ENCODE measurements at regions not wholly inside any gene's neighbourhood (a gene's known extent, or its start where the extent isn't known, plus 50 kb on each side); places are given as distances from the start of the nearest gene placed in this dataset.
"Not testable (repeated sequence)": the region's sequence is repeated elsewhere in the genome, so short reads cannot be mapped to it uniquely, and the experiment has no call there.

- Mint-ChIP-seq H3K27me3 (ENCODE audit: low read depth) (no peaks in the 10 kb centered on the region), H3K4me3 (no peak overlapping the region), H3K36me3 (ENCODE audit: low read depth) (no peaks in the 10 kb centered on the region), H3K9me3 (no peaks in the 10 kb centered on the region), H3K27ac (no peak overlapping the region), H3K4me1 (ENCODE audit: low read depth) (no peaks in the 10 kb centered on the region)
- CTCF ChIA-PET: no interaction called here
- no peak for DNase-seq
- intact Hi-C loops (cut with micrococcal nuclease): loop anchor here (5.0 kb wide), 1 partner anchor 1191 kb away; no protein-coding TSS in a partner anchor
Observed at GRCh38 chrX:92231391-92231790, 452.2 kb downstream of the PCDH11X start.

GRCh38 chrX:92232182-92232581 is 453.0 kb downstream of the PCDH11X start:
- H3K9me3 Mint-ChIP-seq: no peaks in the 10 kb centered on the region
- no peaks in the 10 kb centered on the region for H3K27me3 Mint-ChIP-seq (ENCODE audit: low read depth)
- H3K36me3 Mint-ChIP-seq (ENCODE audit: low read depth): no peaks in the 10 kb centered on the region
- DNase-seq: no peak
- H3K4me3 Mint-ChIP-seq: no peak overlapping the region
- no peaks in the 10 kb centered on the region for H3K4me1 Mint-ChIP-seq (ENCODE audit: low read depth)
- CTCF ChIA-PET: no interaction called here
- intact Hi-C loops (cut with micrococcal nuclease): loop anchor here (5.0 kb wide), 1 partner anchor 1190 kb away; no protein-coding TSS in a partner anchor
- H3K27ac Mint-ChIP-seq: no peak overlapping the region

GRCh38 chrX:92241249-92241648 is 462.1 kb downstream of the PCDH11X start:
- H3K27me3 Mint-ChIP-seq (ENCODE audit: low read depth): no peaks in the 10 kb centered on the region
- intact Hi-C loops (cut with micrococcal nuclease): no loop called here
- H3K27ac Mint-ChIP-seq: no peak overlapping the region
- no peaks in the 10 kb centered on the region for H3K36me3 Mint-ChIP-seq (ENCODE audit: low read depth)
- no peaks in the 10 kb centered on the region for H3K9me3 Mint-ChIP-seq
- H3K4me1 Mint-ChIP-seq (ENCODE audit: low read depth): no peaks in the 10 kb centered on the region
- H3K4me3 Mint-ChIP-seq: no peak overlapping the region
- CTCF ChIA-PET: no interaction called here
- DNase-seq: no peak

GRCh38 chrX:92247076-92247475 is 467.9 kb downstream of the PCDH11X start:
- no peaks in the 10 kb centered on the region for H3K27me3 Mint-ChIP-seq (ENCODE audit: low read depth)
- no peaks in the 10 kb centered on the region for H3K36me3 Mint-ChIP-seq (ENCODE audit: low read depth)
- H3K4me3 Mint-ChIP-seq: no peak overlapping the region
- no peak for DNase-seq
- H3K27ac Mint-ChIP-seq: no peak overlapping the region
- H3K9me3 Mint-ChIP-seq: no peaks in the 10 kb centered on the region
- H3K4me1 Mint-ChIP-seq (ENCODE audit: low read depth): no peaks in the 10 kb centered on the region
- CTCF ChIA-PET: no interaction called here
- intact Hi-C loops (cut with micrococcal nuclease): no loop called here

- Mint-ChIP-seq H3K4me3 (no peak overlapping the region), H3K27ac (no peak overlapping the region), H3K36me3 (ENCODE audit: low read depth) (no peaks in the 10 kb centered on the region), H3K27me3 (ENCODE audit: low read depth) (no peaks in the 10 kb centered on the region), H3K4me1 (ENCODE audit: low read depth) (no peaks in the 10 kb centered on the region), H3K9me3 (no peaks in the 10 kb centered on the region)
- intact Hi-C loops (cut with micrococcal nuclease): no loop called here
- CTCF ChIA-PET: no interaction called here
- no peak for DNase-seq
Observed at GRCh38 chrX:92249125-92249524, 469.9 kb downstream of the PCDH11X start.

GRCh38 chrX:92260102-92260501 is 480.9 kb downstream of the PCDH11X start:
- CTCF ChIA-PET: no interaction called here
- H3K27ac Mint-ChIP-seq: no peak overlapping the region
- H3K4me1 Mint-ChIP-seq (ENCODE audit: low read depth): no peaks in the 10 kb centered on the region
- H3K9me3 Mint-ChIP-seq: peaks cover 9% of the 10 kb centered on the region
- H3K27me3 Mint-ChIP-seq (ENCODE audit: low read depth): no peaks in the 10 kb centered on the region
- no peaks in the 10 kb centered on the region for H3K36me3 Mint-ChIP-seq (ENCODE audit: low read depth)
- DNase-seq: no peak
- intact Hi-C loops (cut with micrococcal nuclease): no loop called here
- H3K4me3 Mint-ChIP-seq: no peak overlapping the region

GRCh38 chrX:92270936-92271855 is 492.0 kb downstream of the PCDH11X start:
- H3K9me3 Mint-ChIP-seq: no peaks in the 10 kb centered on the region
- no peaks in the 10 kb centered on the region for H3K4me1 Mint-ChIP-seq (ENCODE audit: low read depth)
- no peak for DNase-seq
- H3K36me3 Mint-ChIP-seq (ENCODE audit: low read depth): no peaks in the 10 kb centered on the region
- intact Hi-C loops (cut with micrococcal nuclease): no loop called here
- no peak overlapping the region for H3K4me3 Mint-ChIP-seq
- H3K27me3 Mint-ChIP-seq (ENCODE audit: low read depth): no peaks in the 10 kb centered on the region
- H3K27ac Mint-ChIP-seq: no peak overlapping the region
- CTCF ChIA-PET: no interaction called here

GRCh38 chrX:92278556-92278955 is 499.4 kb downstream of the PCDH11X start:
- CTCF ChIA-PET: not testable (repeated sequence)

GRCh38 chrX:92280347-92280746 is 501.2 kb downstream of the PCDH11X start:
- H3K27me3 Mint-ChIP-seq (ENCODE audit: low read depth); H3K4me3 Mint-ChIP-seq; H3K27ac Mint-ChIP-seq; CTCF ChIA-PET; H3K9me3 Mint-ChIP-seq; DNase-seq; H3K4me1 Mint-ChIP-seq (ENCODE audit: low read depth); intact Hi-C loops (cut with micrococcal nuclease); H3K36me3 Mint-ChIP-seq (ENCODE audit: low read depth): not testable (repeated sequence)

More at GRCh38 chrX:92278556-92278955, 499.4 kb downstream of the PCDH11X start:
- H3K4me3 Mint-ChIP-seq; DNase-seq; H3K4me1 Mint-ChIP-seq (ENCODE audit: low read depth); intact Hi-C loops (cut with micrococcal nuclease); H3K27me3 Mint-ChIP-seq (ENCODE audit: low read depth); H3K9me3 Mint-ChIP-seq; H3K36me3 Mint-ChIP-seq (ENCODE audit: low read depth); H3K27ac Mint-ChIP-seq: not testable (repeated sequence)

- Mint-ChIP-seq H3K4me1 (ENCODE audit: low read depth) (no peaks in the 10 kb centered on the region), H3K4me3 (no peak overlapping the region), H3K9me3 (no peaks in the 10 kb centered on the region), H3K27ac (no peak overlapping the region), H3K27me3 (ENCODE audit: low read depth) (no peaks in the 10 kb centered on the region), H3K36me3 (ENCODE audit: low read depth) (no peaks in the 10 kb centered on the region)
- no peak for DNase-seq
- CTCF ChIA-PET: no interaction called here
- intact Hi-C loops (cut with micrococcal nuclease): no loop called here
Observed at GRCh38 chrX:92283308-92283707, 504.1 kb downstream of the PCDH11X start.

- H3K36me3 Mint-ChIP-seq (ENCODE audit: low read depth); H3K4me1 Mint-ChIP-seq (ENCODE audit: low read depth); H3K9me3 Mint-ChIP-seq; H3K27me3 Mint-ChIP-seq (ENCODE audit: low read depth); H3K4me3 Mint-ChIP-seq; DNase-seq; intact Hi-C loops (cut with micrococcal nuclease); CTCF ChIA-PET; H3K27ac Mint-ChIP-seq: not testable (repeated sequence)
Observed at GRCh38 chrX:92298067-92298466, 518.9 kb downstream of the PCDH11X start.

GRCh38 chrX:92333194-92333593 is 554.0 kb downstream of the PCDH11X start:
- CTCF ChIA-PET; DNase-seq; H3K27me3 Mint-ChIP-seq (ENCODE audit: low read depth); H3K4me3 Mint-ChIP-seq; H3K9me3 Mint-ChIP-seq; intact Hi-C loops (cut with micrococcal nuclease); H3K27ac Mint-ChIP-seq; H3K36me3 Mint-ChIP-seq (ENCODE audit: low read depth); H3K4me1 Mint-ChIP-seq (ENCODE audit: low read depth): not testable (repeated sequence)

- H3K36me3 Mint-ChIP-seq (ENCODE audit: low read depth); DNase-seq; intact Hi-C loops (cut with micrococcal nuclease); H3K4me3 Mint-ChIP-seq; H3K9me3 Mint-ChIP-seq; H3K4me1 Mint-ChIP-seq (ENCODE audit: low read depth); CTCF ChIA-PET; H3K27ac Mint-ChIP-seq; H3K27me3 Mint-ChIP-seq (ENCODE audit: low read depth): not testable (repeated sequence)
Observed at GRCh38 chrX:92351065-92351464, 571.9 kb downstream of the PCDH11X start.
